GM19043 (cell line): ENCODE measurements at regions not wholly inside any gene's neighbourhood (a gene's known extent, or its start where the extent isn't known, plus 50 kb on each side); places are given as distances from the start of the nearest gene placed in this dataset.

Experiments used
- ATAC-seq: cut with Tn5 transposase; IDR thresholded peaks from one replicate; pipeline ENCODE4 v1.9.1; 2021; ENCODE audit warnings: low read depth; ENCODE audit not compliant: unreplicated experiment

GRCh38 chr20:7226156-7226555 is 458.7 kb downstream of the BMP2 start:
- no peak for ATAC-seq

DNA sequence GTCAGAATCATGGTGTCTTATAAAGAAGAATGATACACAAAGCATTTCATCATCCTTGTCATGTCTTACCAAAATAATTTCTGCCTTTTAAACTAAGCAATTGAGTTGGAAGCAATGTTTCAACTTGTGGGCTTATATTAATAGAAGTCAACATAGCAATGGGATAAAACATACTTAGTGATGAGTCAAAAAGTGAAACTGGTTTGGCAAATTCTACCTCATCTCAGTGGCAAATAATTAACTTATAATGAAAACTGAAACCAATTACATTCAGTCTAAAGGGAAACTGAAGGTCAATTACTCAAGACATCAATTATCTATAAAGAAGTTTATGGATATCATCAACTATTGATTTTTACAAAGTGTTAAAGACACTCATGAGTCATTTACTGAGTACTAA is 463.8 kb downstream of the BMP2 start:
- no peak for ATAC-seq

GRCh38 chr20:7232796-7233195 is 465.3 kb downstream of the BMP2 start:
- ATAC-seq = no peak

GRCh38 chr20:7237251-7237650 is 469.8 kb downstream of the BMP2 start:
- no peak for ATAC-seq

DNA sequence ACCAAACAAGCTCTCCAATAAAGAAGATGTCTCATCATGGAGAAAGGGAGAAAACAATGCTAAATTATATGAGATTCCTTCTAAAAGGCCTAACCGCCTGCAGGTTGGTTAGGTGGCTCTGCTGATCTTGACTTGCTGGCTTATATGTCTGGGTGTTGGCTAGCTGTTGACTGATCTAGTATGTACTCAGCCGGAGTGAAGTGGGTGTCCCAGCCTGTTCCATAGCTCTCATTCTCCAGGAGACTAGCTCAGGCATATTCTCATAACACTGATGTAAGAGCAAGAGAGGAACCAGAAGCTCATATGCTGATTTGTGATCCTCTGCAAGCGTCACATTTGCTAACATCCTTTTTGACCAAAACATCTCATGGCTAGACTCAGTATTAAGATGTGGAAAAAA is 473.0 kb downstream of the BMP2 start:
- ATAC-seq = no peak

DNA sequence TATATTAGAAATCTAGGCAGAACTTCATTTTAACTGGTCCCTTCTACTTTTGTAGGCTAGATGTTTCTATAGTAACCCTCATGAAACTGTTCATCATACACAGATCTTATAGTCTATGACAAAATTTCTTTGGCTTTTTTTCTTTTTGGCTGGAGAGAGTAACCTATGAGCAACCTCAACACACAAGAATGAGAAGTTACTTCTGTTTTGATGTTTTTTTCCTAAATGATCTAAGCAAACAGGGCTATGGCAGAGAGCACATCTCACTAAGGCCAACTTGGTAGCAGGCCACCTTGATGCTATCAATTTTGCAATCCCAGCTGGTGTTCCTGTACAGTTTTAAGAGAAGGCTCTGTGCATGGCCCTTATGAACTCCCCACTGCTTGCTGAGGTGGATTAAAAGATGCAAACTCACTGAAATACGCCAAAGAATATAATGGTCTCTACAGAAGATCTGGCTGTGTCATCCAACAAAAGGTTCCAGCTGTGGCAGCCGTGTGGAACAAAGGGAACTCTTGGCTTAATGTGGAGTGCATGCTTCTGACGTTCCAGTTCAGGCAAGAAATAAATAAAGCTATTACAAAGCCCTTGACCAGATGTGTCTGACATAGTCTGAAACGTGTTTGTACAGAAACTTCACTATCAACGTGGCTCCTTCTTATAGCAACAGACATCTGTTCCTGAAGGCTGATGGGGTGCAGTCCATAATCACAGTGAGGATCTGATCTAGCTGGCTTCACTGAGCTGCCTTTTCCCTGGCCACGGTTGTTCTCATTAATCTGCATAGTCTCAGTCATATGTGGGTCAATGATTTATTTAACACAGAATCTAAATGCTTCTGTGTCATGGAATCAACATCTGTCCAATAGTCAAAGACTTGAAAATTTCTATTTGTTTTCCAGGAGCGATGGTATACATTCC is 481.1 kb downstream of the BMP2 start:
- ATAC-seq = no peak

GRCh38 chr20:7250337-7250736 is 482.9 kb downstream of the BMP2 start:
- no peak for ATAC-seq

GRCh38 chr20:7257099-7257498 is 489.6 kb downstream of the BMP2 start:
- ATAC-seq = no peak

DNA sequence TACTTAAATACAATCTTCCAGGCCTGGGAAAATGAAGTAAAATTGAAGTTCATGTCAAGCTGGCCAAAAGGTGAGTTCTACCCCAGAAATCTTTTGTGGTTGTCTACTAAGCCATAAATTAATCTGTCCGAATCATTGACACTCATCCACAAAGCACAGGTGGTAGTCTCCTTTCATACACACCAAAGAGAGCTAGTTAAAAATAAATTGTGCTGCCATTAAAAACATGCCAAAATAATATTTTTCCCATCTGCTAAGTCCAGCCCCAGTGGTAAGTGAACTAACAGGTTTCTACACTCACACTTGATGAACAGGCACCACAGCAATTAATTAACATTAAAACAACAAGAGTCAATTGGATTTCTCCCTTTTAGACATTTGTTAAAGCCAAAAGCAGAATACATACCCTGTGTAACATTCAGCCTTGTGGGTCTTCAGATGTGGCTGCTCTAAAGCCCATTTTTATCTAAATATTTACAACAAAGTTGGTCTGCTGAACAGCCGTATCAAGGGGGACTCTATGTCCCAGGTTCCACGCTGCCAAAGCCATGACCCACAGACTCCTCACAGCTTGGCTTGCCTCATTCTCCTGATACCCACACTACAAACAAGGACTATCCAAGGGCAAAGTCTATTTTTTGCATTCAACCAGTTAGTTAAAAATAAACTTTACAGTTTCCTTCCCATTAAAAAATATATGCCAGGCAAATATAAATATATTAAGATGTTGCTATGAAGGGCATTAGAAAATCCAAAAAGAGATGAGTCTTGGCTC is 490.4 kb downstream of the BMP2 start:
- no peak for ATAC-seq

DNA sequence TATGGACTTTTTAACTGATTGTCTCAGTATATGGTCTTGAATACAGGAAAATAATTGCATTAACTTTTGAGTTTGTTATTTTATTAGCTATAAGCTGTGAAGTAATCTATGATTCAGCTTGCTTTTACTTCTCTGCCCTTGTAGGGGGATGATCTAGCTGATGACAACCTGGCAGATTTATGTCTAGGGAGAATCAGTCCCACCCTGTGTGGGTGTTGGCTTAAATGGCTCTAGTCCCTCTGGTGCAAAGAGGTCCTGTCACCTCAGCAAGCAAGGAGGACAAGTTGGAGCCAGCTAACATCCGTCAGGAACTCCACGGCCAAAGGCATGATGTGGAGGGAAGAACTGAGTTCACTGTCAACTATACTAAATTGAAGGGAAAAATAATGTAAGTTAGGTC is 495.3 kb downstream of the BMP2 start:
- no peak for ATAC-seq

DNA sequence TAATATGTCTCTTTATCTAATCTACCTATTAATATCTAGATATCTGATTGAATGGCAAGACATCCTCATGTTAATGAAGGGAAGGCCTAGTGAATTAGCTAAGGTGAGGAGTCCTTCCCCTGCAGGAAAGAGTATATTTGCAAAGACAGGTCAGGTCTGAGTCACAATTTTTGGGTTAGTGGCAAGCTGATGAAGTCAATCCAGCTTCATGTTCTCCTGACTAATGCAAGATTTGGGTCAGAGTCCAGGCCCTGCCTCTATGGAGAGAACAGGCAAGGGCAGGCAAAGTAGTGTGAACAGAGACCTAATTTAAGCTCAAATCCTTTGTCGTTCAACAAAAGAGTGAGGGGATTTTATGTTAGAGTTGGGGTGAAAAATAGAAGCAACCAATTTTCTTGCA is 496.7 kb downstream of the BMP2 start:
- ATAC-seq = no peak

GRCh38 chr20:7269452-7269851 is 502.0 kb downstream of the BMP2 start:
- ATAC-seq = no peak

- no peak for ATAC-seq
Measured at GRCh38 chr20:7272512-7272911, 505.0 kb downstream of the BMP2 start.

GRCh38 chr20:7274870-7275269 is 507.4 kb downstream of the BMP2 start:
- no peak for ATAC-seq

DNA sequence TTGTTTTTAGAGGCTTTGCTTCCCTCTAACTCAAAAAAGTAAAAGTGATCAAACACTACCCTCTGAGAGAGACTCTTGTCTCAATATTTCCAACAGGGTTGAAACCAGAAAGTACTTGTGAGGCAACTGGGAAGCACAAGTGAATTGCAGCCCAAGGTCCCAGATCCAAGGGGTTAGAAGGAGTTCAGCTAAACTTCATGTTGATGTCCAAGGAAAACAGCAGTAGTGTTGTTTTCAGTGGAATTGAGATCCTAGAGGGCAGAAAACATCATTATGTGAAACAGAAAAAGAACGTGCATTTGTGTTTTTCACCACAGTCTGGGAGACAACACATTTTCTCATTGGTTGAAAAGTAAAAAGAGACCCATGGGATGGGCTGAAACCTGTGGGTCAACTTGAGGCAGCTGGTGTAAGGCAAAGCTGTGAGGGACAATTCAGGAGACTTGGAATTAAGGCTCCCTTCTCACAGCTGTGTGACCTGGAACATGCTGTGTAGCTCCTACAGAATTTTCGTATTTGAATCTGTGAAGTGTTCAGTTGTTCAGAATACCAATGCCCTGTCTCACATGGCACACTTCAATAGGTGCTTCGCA is 508.3 kb downstream of the BMP2 start:
- no peak for ATAC-seq

DNA sequence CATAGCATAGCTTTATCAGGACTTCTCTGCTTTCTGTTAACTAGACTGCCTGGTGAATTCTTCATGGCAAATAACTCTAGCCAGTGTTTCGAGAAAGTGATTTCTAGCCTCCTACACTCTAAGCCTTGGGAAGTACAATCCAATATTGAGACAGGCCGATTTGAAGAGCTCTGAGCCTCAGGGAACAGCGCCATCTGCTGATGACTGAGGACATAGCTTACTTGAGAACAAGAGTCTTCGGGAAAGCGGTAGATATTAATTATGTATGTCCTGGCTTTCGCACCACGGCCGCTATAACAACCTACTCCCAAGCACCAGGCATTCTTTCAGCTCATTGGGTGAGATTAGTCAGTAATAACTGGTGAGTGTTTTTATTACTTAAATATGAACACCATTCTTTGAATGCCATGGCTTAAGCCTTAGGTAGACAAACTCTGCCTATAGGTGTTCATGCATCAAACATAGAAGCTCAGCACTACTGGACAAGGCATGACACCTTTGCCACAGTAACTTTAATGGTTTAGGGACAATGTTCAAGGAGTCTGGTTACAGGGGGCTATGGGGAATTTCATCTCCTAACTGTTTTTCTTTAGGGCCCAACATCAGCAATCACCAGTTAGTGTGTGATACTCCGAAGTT is 518.6 kb downstream of the BMP2 start:
- peak; percentile 81 for ATAC-seq

DNA sequence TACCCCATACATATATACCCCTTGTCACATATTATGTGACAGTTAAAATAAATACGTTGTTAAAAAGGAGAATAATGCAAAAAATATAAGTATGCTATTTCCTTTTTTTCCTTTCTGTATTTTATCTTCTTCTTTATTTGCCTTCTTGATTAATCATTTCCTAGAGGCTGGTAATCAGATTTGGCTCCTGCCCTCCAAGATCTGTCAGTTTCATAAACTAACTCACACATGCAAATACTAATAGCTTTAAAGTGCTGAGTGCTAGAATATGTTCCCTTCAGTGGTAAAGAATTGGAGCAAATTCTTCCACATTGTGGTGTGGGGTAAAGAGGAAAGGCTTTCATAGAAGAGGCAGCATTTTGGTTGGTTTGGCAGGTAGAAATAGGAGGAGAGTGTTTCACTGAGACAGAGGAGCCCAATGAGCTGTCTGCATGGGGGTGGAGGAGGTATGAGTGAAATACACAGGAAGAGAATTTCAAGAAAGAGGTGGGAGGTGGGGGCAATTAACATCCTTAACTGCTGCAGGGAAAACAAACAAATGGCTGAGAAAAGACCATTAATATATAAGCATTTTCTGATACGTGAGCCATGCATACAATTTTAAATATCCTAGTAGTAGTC is 523.9 kb downstream of the BMP2 start:
- no peak for ATAC-seq

- ATAC-seq = no peak
Measured at GRCh38 chr20:7291946-7292345, 524.5 kb downstream of the BMP2 start.

DNA sequence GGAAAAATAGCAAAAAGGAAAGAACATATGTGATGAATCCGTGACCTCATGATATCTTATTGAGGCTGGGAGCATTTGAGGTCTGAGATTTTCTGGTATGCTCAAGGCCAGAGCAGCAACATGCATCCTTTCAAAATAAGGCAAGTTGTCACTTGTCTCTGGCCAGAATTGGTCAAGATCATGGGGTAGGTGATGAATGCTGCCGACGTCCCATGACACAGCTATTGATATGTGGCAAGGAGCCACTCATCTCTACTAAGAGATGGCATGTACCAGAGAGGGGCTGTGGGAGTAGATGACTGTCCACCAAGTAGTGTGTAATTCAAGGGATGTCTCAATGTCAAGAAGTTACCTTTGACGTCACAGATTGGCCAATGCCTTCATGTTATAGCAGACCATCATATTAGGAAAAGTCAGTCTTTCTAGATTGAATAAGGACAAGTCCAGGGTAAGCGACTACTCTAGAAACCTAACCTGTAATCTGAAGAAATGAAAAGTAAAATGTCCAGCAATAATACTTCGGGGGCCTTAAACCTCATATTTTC is 527.4 kb downstream of the BMP2 start:
- ATAC-seq = no peak

GRCh38 chr20:7301807-7302206 is 534.3 kb downstream of the BMP2 start:
- no peak for ATAC-seq
